HG03558 (cell line): ENCODE measurements at regions not wholly inside any gene's neighbourhood (a gene's known extent, or its start where the extent isn't known, plus 50 kb on each side); places are given as distances from the start of the nearest gene placed in this dataset.

Source experiments
- ATAC-seq: cut with Tn5 transposase; IDR thresholded peaks from one replicate; pipeline ENCODE4 v1.9.1; 2021; ENCODE audit warnings: moderate number of reproducible peaks; ENCODE audit not compliant: unreplicated experiment; ENCODE audit errors: extremely low read depth

- no peak for ATAC-seq
Observed at GRCh38 chr18:24725644-24726415, 265.4 kb downstream of the HRH4 start.

GRCh38 chr18:24726727-24727492, 266.5 kb downstream of the HRH4 start:
- no peak for ATAC-seq

- ATAC-seq = no peak
Observed at GRCh38 chr18:24727685-24728084, 267.2 kb downstream of the HRH4 start.

DNA sequence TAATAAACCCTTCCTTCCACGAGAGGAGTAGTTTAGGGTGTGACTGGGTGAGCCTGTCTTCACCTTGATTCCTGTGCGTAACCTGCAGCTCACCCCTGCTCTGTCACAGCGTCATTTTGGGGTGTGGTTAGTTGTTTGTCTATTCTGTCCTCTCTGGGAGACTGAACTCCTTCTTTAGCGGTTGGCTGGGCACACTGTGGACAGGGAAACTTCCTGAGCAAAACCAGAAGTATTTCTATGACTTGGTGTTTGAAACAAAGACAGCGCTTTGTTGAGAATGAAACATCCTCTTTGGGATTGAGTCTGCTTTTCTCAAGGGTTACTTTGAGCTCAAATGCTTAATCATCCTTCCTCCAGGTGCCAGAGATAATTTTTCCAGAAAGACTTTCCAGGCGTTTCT, 270.7 kb downstream of the HRH4 start:
- ATAC-seq = no peak

GRCh38 chr18:24731981-24732380, 271.5 kb downstream of the HRH4 start:
- no peak for ATAC-seq

DNA sequence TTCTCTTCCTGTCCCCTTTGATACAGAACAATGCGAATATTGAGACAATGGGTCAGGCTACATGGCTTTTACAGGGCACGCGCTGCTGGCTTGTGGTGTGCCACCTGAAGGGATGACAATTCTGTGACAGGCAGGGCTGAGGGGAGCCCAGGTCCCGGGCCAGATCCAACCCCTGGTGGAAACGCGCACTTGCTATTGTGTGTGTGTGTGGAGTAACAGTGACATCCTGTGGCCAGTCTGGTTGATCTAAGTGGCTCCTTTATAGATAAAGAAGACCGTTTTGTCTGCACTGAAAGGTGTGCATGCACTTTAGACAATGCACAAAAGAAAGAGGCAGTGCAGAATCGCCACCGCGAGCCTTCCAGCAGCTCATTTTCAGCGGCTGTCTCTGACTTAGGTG, 273.6 kb downstream of the HRH4 start:
- ATAC-seq = no peak

GRCh38 chr18:24735624-24736231, 275.3 kb downstream of the HRH4 start:
- ATAC-seq = no peak

DNA sequence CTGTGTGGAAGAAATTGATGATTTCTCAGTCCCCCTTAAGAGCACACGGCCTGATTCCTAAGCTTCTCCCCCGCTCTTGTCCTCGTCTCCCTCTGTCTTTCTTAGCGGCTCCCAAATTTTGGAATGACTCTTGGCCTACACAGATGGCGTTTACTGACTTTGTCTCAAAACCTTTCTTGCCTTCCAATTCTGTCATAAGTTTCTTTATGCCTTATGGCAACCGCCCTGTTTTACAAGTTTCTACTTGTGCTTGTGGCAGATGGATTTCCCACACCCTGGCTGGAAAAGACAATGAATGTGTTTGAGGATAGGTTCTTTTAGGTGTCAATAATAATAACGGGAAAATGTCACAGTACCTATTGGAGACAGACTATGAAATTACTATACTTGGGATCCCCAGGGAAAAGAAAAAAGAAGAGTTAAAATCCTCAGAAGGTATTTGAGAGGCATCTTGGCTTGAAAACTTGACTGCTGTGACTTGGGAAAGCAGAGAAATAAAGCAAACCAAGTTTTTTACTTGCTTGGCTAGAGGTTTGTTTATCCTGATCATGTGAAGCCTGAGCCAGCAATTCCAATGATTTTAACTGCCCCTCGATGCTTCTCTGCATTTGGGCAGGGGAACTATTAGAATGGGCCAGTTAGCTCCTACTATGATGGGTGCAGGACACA, 276.4 kb downstream of the HRH4 start:
- no peak for ATAC-seq

DNA sequence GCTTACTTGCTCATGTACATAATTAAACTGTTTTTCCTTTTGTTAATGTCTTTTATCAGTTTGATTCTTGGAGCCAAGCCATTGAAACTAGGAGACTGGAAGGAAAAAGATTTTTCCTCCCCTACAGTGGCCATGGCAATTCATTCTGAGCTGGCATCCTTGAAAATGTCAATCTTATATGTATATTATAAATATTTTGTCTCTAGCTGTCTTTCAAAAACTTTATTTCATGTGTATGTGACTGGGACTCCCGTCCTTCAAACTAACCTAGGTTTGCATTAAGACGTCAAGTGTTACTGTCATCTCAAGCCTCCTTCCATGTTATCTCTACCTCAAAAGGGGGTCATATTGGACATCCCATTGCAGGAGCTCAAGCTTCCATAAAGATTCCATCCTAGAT, 280.4 kb downstream of the HRH4 start:
- ATAC-seq = no peak

- no peak for ATAC-seq
Observed at GRCh38 chr18:24741321-24741720, 280.9 kb downstream of the HRH4 start.

GRCh38 chr18:24741965-24742724, 281.7 kb downstream of the HRH4 start:
- ATAC-seq = no peak

- no peak for ATAC-seq
Observed at GRCh38 chr18:24754583-24755253, 294.3 kb downstream of the HRH4 start.

DNA sequence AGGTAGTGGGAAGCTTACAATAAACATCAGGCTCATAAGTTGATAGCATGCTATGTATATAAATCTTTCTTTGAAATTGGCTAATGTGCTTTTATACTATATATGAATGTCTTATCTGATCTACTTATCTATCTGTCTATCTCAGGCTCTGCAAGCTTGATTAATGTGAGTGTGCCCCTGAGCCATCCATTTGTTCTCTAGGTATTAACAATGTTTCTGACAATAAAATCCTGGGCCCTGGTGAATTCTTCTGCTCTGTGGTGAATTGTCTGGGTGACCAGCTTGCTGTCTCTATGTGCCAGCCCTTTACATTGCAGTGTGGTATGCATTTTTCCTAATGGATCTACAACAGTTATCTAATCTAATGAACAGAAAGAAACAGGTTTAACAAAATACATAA, 295.9 kb downstream of the HRH4 start:
- ATAC-seq = no peak

DNA sequence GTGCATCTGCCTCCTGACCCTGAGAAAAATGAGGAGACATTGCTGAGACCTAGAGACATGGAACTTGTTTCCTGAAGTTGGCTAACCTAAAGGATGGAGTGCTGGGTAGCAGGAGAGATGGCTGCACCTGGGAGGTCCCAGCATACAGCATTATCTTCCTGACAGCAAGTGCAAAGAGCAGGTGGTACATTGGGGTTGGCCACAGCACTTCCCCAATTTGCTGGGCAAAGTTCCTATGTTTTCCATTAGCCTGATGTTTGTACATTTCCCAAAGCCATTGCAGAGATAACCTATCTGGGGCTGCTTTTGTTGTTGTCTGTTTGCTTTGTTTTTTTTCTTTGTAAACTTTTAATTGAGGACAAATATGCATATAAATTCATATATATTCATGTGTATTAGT, 296.7 kb downstream of the HRH4 start:
- ATAC-seq = no peak

DNA sequence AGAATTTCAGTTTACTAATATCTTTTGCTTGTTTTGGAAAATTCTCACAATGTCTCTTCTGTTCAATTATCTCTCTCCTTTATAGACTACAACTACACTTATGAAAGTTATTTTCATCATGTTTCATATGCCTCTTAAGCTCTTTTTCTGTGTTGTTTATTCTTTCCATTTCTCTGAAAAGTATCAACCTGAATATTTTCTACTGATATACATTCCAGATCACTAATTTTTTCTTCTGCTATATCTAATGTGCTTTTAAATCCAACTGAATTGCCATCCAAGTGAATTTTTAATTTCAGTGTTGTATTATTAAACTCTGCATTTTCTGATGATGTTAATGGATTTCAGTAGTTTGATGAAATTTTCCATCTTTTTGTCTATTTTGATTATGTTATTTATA, 301.3 kb downstream of the HRH4 start:
- no peak for ATAC-seq

DNA sequence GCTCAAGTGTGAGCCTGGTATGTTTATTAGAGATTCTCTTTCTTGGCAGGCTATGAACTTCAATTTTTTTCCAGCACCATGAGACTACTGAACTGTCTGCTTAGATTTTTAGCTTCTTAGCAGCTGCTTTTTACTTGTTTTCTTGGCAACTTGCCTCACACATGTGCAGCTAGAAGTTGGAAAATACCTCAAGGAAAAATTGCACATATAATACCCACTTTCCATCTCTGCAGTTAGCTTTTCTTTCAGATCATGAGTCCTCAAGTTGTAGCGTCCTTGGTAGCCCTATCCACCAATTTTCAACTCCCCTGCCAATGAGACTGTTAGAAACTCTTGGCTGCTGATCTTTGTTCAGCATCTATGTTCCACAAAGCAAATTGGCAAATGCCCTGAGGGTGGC, 302.1 kb downstream of the HRH4 start:
- no peak for ATAC-seq

GRCh38 chr18:24763765-24764513, 303.5 kb downstream of the HRH4 start:
- ATAC-seq = no peak

DNA sequence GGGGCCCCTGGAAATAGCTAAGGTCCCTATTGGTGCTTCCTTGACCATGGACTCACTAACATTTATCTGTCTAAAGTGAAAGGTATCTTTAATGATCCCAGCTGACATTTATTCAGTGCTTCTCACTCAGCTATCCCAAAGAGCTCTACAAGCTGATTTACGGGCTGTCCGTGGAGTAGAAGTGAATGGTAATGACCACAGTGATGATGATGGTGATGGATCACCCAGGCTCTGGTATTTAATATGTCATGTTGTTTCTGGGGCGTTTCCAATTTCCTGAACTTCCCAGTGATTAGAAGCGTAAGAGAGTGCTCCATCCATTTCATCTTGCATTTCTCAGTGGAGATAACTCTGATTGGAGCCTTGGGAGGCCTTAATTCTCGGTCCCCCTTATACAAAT, 304.3 kb downstream of the HRH4 start:
- ATAC-seq = no peak

DNA sequence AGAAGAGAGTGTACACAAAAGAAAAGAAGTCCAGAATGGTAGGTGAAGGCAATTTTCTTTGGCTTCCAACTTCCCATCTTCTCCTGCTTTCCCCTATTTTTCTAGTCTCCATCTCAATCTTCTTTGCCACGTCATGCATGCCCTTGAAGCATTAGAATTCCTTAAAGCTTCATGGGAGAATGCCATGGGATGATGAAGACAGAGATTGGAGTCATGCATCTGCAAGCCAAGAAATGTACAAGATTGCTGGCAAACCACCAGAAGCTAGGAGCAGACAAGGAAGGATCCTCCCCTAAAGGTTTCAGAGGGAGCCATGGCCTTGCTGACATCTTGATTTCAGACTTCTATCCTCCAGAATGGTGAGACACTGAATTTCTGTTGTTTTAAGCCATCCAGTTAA, 305.9 kb downstream of the HRH4 start:
- ATAC-seq = no peak
